OCI-LY3 (cell line): ENCODE measurements at regions not wholly inside any gene's neighbourhood (a gene's known extent, or its start where the extent isn't known, plus 50 kb on each side); places are given as distances from the start of the nearest gene placed in this dataset.

ENCODE experiments used
- CTCF ChIP-seq: fragments of 200-600, 300-600 bp; sonication (generic); IDR thresholded peaks from 2 replicates; pipeline ENCODE4 v1.5.1; 2014; ENCODE audit warnings: antibody characterized with exemption, low read length, low read depth
- EZH2phosphoT487 ChIP-seq: fragments of 200-600 bp; shearing (Covaris generic); IDR thresholded peaks from 2 replicates; pipeline ENCODE4 v1.6.1; 2018; ENCODE audit warnings: antibody characterized with exemption, mixed run types, low read depth

- TF ChIP-seq CTCF = no peak
- TF ChIP-seq EZH2phosphoT487 = no peak
Measured at GRCh38 chr12:125852679-125853078, 787.4 kb downstream of the AACS start.
